Mesothelial cell of epicardium (in vitro differentiated cells): ENCODE measurements at regions not wholly inside any gene's neighbourhood (a gene's known extent, or its start where the extent isn't known, plus 50 kb on each side); places are given as distances from the start of the nearest gene placed in this dataset.
A peak's percentile ranks its signal among the peaks of the same experiment; 100 is the strongest.

Source experiments
- DNase-seq, 2 experiments: peaks; one replicate each; pipeline ENCODE4 v3.0.0; 2021; ENCODE audit warnings: low spot score in 2 of 2; ENCODE audit not compliant: unreplicated experiment in 2 of 2
- H3K27ac Mint-ChIP-seq: 2 replicates; pipeline ENCODE4 v1.8.0; 2021; ENCODE audit warnings: mixed read lengths
- H3K27me3 Mint-ChIP-seq: 2 replicates; pipeline ENCODE4 v1.8.0; 2021; ENCODE audit warnings: low read depth, mixed read lengths
- H3K36me3 Mint-ChIP-seq: 2 replicates; pipeline ENCODE4 v1.8.0; 2021; ENCODE audit warnings: mixed read lengths
- H3K4me1 Mint-ChIP-seq: 2 replicates; pipeline ENCODE4 v1.8.0; 2021; ENCODE audit warnings: mixed read lengths
- H3K4me3 Mint-ChIP-seq: 2 replicates; pipeline ENCODE4 v1.8.0; 2021; ENCODE audit warnings: mild to moderate bottlenecking, moderate library complexity, mixed read lengths
- H3K9me3 Mint-ChIP-seq: 2 replicates; pipeline ENCODE4 v1.8.0; 2021; ENCODE audit warnings: mixed read lengths
- TF ChIP-seq, protein P1 (sequence below): fragments of 200-600 bp; sonication (generic); IDR thresholded peaks from one replicate; pipeline ENCODE4 v1.5.0; 2021; ENCODE audit warnings: antibody characterized with exemption; ENCODE audit not compliant: unreplicated experiment

DNA sequence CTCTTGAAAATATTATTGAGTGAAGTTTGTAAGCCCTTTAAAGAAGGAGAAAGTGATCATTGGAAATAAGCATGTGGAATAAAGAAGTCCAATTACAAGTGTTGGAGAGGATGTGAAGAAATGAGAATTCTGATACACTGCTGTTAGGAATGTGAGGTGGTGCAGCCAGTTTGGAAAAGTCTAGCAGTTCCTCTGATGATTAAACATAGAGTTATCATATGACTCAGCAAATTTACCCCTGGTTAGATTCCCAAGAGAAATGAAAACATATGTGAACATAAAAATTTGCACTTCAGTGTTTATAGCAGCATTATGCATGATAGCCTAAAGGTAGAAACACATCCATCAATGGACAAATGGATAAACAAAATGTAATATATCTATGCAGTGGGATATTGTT lies 319.9 kb downstream of the AEBP2 start:
- TF ChIP-seq, protein P1, sequence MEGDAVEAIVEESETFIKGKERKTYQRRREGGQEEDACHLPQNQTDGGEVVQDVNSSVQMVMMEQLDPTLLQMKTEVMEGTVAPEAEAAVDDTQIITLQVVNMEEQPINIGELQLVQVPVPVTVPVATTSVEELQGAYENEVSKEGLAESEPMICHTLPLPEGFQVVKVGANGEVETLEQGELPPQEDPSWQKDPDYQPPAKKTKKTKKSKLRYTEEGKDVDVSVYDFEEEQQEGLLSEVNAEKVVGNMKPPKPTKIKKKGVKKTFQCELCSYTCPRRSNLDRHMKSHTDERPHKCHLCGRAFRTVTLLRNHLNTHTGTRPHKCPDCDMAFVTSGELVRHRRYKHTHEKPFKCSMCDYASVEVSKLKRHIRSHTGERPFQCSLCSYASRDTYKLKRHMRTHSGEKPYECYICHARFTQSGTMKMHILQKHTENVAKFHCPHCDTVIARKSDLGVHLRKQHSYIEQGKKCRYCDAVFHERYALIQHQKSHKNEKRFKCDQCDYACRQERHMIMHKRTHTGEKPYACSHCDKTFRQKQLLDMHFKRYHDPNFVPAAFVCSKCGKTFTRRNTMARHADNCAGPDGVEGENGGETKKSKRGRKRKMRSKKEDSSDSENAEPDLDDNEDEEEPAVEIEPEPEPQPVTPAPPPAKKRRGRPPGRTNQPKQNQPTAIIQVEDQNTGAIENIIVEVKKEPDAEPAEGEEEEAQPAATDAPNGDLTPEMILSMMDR, result no peak
- Mint-ChIP-seq H3K9me3 (no peaks in the 10 kb centered on the region), H3K27ac (peak overlapping the region; percentile 6), H3K36me3 (no peaks in the 10 kb centered on the region), H3K27me3 (no peaks in the 10 kb centered on the region), H3K4me1 (peaks cover 31% of the 10 kb centered on the region), H3K4me3 (no peak overlapping the region)
- DNase-seq, result no peak

DNA sequence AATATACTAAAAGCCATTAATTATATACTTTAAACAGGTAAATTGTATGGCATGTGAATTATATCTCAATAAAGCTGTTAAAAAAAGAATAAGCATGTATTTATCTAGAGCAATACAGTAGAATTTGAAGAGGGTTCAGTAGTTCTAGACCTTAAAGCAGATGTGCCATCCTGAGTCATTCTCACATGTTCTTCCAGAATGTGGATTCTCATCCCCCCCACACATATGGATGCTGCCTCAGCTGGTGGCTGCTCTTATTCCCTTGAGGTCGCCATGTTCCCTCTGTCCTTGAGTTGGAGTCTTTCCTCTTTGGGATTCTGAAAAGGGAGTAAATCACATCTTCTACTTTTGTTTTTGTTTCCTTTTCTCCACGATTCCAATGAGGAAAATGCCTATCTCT lies 321.3 kb downstream of the AEBP2 start:
- no peak overlapping the region for H3K27ac Mint-ChIP-seq
- no peaks in the 10 kb centered on the region for H3K9me3 Mint-ChIP-seq
- no peak for DNase-seq
- H3K27me3 Mint-ChIP-seq, result no peaks in the 10 kb centered on the region
- no peaks in the 10 kb centered on the region for H3K36me3 Mint-ChIP-seq
- peaks cover 22% of the 10 kb centered on the region for H3K4me1 Mint-ChIP-seq
- TF ChIP-seq, protein P1, result no peak
- no peak overlapping the region for H3K4me3 Mint-ChIP-seq

DNA sequence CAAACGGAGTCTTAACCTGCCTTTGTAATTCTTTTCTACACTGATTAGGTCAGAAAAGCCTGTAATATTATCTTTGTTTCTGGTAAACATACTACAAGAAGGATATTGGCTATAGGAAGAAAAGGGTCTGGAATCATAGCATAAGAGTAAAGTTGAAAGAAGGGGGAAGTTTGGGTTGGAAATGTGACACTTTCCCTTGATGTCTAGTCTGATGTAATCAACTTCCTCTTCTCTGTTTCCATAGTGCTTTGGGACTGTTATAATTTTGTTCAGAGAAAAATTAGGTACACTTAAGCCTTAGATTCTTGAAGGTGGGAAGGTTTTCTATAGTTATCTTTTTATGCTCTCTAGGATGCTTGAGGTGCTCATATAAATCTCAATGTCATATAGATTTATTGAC lies 322.2 kb downstream of the AEBP2 start:
- H3K4me1 Mint-ChIP-seq, result peaks cover 18% of the 10 kb centered on the region
- H3K36me3 Mint-ChIP-seq, result no peaks in the 10 kb centered on the region
- no peak overlapping the region for H3K27ac Mint-ChIP-seq
- TF ChIP-seq, protein P1, result no peak
- no peak overlapping the region for H3K4me3 Mint-ChIP-seq
- DNase-seq, result no peak
- no peaks in the 10 kb centered on the region for H3K27me3 Mint-ChIP-seq
- H3K9me3 Mint-ChIP-seq, result peaks cover 6% of the 10 kb centered on the region

DNA sequence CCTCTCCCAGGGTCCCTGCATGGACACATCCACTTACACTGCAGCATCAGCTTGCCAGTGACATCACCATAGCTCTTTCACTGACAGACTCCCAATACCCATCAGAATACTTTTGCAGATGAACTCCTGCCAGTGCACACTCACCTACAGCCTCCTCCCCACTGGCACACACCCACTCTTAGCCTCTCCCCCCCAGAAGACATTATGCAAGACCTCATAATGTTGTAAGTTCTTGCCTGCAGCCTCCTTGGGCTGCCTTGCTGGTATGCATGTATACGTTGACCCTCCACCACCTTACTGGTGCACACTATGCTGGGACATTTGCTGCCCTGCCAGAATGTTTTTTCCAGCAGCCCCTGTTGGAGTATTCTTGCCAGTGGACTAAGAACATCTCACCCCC lies 324.2 kb downstream of the AEBP2 start:
- no peak overlapping the region for H3K27ac Mint-ChIP-seq
- peaks cover 8% of the 10 kb centered on the region for H3K4me1 Mint-ChIP-seq
- TF ChIP-seq, protein P1, result no peak
- H3K27me3 Mint-ChIP-seq, result no peaks in the 10 kb centered on the region
- peaks cover 6% of the 10 kb centered on the region for H3K9me3 Mint-ChIP-seq
- no peaks in the 10 kb centered on the region for H3K36me3 Mint-ChIP-seq
- H3K4me3 Mint-ChIP-seq, result no peak overlapping the region
- no peak for DNase-seq

DNA sequence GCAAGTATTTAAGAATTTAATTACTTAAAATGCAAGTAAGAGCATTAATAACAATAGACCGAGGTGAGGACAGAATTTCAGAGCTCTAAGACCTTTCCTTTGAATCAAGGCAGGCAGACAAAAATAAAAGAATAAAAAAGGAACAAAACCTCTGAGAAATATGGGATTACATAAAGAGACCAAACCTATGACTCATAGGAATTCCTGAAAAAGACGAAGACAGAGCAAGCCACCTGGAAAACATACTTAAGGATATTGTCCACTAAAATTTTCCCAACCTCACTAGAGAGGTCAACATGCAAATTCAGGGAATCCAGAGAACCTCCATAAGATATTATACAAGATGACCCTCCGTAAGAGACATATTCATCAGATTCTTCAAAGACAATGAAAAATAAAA lies 325.1 kb downstream of the AEBP2 start:
- H3K4me1 Mint-ChIP-seq, result peaks cover 2% of the 10 kb centered on the region
- H3K9me3 Mint-ChIP-seq, result peaks cover 9% of the 10 kb centered on the region
- TF ChIP-seq, protein P1, result no peak
- H3K36me3 Mint-ChIP-seq, result no peaks in the 10 kb centered on the region
- DNase-seq, result no peak
- H3K27ac Mint-ChIP-seq, result no peak overlapping the region
- H3K4me3 Mint-ChIP-seq, result no peak overlapping the region
- H3K27me3 Mint-ChIP-seq, result no peaks in the 10 kb centered on the region

DNA sequence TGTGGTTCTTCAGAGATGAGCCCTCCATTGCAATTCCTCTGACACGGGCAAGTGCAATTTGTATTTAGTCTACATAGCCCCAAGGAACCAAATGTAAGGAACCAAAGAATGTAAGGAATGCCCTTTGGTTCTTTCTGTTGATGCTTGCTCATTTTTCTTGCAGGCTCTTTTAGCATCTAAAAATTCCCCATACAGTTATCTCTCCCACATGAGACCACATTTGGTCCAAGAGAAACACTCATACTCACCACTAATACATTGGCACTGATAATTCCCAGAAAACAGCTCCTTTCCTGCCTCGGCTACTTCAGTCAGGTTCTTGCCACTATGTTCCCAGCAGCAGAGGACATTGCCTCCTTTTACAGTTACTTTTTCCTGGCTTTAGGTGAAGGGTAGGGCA lies 332.6 kb downstream of the AEBP2 start:
- H3K9me3 Mint-ChIP-seq, result peaks cover 19% of the 10 kb centered on the region
- peaks cover 10% of the 10 kb centered on the region for H3K4me1 Mint-ChIP-seq
- TF ChIP-seq, protein P1, result no peak
- H3K4me3 Mint-ChIP-seq, result no peak overlapping the region
- no peak for DNase-seq
- no peaks in the 10 kb centered on the region for H3K27me3 Mint-ChIP-seq
- peaks cover 6% of the 10 kb centered on the region for H3K36me3 Mint-ChIP-seq
- H3K27ac Mint-ChIP-seq, result peak overlapping the region; percentile 54
